H1 (cell line): ENCODE measurements at regions not wholly inside any gene's neighbourhood (a gene's known extent, or its start where the extent isn't known, plus 50 kb on each side); places are given as distances from the start of the nearest gene placed in this dataset.

ENCODE experiments used
- CTCF ChIP-seq, 3 experiments: IDR thresholded peaks; 1 replicate in 2 of 3; 2 replicates in 1 of 3; pipeline versions ENCODE4 v1.5.1 to v1.6.1; 2011; ENCODE audit warnings: low read length in 3 of 3, mild to moderate bottlenecking in 3 of 3, inconsistent platforms in 2 of 3, low read depth in 1 of 3, moderate library complexity in 1 of 3; ENCODE audit not compliant: insufficient read depth in 1 of 3; ENCODE audit errors: control extremely low read depth in 1 of 3
- TCF12 ChIP-seq: IDR thresholded peaks from 2 replicates; pipeline ENCODE4 v1.6.1; 2011; ENCODE audit warnings: low read depth, mild to moderate bottlenecking, low read length

- TF ChIP-seq TCF12 = no peak
- no peak for TF ChIP-seq CTCF (IDR thresholded peaks at IDR 0.05; ENCODE audit: control extremely low read depth in 1 of 3, insufficient read depth in 1 of 3, low read depth in 1 of 3, low read length in 3 of 3)
Observed at GRCh38 chr6:164045082-164045481, 630.6 kb downstream of the QKI start.
